GM19463 (cell line): ENCODE measurements at regions not wholly inside any gene's neighbourhood (a gene's known extent, or its start where the extent isn't known, plus 50 kb on each side); places are given as distances from the start of the nearest gene placed in this dataset.
A peak's percentile ranks its signal among the peaks of the same experiment; 100 is the strongest.

ENCODE experiments used
- ATAC-seq: cut with Tn5 transposase; IDR thresholded peaks from one replicate; pipeline ENCODE4 v1.9.1; 2021; ENCODE audit warnings: mild to moderate bottlenecking, moderate library complexity; ENCODE audit not compliant: unreplicated experiment

DNA sequence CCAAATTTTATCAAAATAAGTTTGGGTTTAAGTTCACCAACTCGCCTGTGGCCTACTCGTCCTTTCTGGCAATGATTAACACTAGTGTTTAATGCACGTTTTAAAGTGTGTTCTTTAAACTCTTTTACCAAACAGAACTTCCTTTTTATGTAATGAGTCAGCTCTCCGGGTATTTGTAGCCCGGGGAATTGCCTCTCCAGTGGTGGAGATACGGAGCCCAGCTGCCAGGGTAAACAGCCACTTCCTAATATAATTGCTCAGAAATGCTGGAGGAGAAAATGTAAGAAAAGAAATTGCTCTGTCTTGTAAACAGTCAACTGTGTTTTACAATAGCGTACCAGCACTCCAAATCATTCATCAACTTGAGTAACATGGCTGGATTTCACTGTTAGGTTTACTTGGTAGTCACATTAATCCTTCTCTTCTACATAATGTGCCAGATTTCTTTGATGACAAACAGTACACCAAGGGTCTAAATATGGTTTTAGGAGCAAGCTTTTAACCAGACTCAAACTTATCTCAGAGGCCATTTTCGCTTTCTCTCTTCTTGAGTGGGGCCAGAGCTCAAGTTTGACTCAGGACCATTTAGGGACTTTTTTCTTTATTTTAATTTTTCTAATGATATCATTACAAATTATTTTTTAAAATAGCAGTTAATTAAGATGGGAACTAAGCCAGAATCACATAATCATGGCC lies 101.2 kb upstream of the SLC38A2 start:
- peak; percentile 77 for ATAC-seq

DNA sequence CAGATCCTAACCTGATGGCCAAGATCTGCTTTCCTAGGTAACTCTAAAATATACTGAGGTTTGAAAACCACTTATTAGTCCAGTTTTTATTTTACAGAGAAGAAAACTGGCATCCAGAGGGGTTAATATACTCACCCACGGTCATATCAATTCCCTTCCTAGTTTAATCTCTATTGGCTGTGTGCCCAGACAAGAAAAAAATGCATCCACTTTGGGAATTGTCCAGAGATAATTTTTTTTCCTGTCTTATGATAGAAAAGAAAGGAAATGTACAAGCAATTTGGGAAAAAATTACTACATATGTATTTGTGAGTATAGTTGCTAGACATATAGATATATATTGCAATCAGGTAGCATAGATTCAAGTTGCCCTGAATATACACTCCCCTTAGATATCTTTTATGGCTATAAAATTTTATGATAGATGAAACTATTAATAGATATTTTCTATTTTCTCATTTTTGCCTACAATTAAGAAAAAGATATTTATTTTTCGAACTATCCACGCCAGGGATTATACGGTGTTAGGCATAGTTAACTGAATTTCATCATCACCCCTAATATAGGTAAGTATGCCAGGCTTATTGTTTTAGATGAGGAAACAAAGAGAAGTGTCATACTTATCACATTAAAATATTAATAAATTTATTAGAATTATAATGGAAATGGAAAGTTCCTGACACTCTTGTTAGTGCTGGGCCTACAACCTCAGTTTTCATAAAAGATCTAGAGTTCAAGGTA lies 100.5 kb upstream of the SLC38A2 start:
- no peak for ATAC-seq

DNA sequence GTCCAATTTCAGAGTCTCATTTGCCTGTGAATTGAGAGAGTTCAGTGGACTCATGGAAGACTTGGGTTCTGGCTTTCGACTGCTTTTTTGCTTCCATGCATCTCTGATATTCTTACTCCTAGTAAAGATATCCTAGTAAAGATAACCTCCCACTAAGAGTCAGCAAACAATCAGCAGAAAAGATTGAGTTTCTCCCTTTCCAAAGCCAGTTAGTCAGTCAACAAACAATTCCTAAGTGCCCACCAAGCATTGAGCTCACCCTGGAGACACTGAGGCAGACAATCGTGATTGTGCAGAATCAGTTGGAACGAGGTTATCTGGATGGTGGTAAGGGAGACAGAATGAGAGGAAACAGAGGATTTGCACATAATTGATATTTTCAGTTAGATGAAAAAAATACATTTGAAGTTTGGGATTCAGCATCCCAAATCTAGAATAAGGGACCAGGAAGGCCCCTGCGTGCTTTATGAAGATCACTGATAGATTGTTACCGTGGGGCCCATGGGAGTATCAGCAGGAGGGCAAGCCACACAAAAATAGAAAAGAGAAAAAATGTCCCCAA lies 99.7 kb upstream of the SLC38A2 start:
- ATAC-seq = no peak

DNA sequence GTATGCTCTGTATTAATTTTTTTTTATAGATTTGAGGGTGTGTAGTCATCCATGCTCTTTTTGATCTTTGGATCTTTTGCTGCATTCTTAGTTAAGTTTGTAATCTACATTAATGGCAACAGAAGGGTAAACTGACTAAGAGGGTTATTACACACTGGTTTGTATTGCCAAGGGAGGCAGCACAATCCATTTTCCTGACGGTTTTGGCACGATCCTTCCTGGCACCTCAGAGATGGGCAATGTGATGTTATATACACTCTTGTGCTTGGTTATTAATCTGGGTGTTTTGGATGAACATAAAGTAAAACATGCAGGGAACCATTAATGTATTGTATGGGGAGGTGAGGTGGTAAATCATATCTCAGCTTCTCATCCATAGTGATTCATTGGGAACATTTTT lies 98.8 kb upstream of the SLC38A2 start:
- ATAC-seq = no peak

DNA sequence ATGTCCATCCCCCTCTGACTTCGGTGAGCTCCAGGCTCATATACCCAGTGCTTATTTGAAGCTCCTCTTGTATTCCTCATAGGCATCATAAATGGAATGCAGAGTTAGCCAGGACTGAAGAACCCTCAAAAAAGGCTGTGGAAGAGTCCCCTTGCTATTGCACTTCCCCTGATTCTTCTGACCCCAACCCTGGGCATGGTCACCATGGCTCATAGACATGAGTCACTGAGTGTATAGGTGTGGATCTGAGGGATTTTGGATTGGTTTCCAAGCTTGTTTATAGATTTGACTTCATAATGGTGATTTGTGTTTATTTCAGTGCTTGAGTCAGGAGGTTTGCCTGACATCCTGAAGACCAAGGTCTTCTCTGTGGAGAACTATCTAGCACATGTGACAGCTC lies 98.4 kb upstream of the SLC38A2 start:
- no peak for ATAC-seq

DNA sequence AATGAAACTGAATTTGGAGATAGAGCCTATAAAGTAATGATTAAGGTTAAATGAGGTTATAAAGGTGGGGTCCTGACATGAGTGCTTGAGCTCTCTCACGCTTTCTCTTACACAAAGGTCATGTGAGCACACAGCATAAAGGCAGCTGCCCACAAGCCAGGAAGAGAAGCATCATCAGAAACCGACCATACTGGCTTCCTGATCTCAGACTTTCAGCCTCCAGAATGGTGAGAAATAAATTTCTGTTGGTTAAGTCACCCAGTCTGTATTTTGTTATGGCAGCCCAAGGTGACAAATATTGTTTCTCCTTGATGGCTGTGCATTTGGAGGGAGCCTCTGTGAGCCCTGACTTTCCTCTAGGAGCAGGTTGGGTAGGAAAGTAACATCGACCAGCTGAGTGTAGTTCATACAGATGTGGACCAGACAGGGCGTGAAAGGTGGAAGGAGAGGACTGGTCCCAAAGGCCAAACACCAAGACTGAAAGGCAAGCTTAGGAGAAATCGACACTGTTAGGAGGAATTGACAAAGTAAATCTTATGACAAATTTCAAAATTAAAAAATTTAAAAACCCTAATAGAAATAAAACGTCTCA lies 97.6 kb upstream of the SLC38A2 start:
- peak; percentile 58 for ATAC-seq

DNA sequence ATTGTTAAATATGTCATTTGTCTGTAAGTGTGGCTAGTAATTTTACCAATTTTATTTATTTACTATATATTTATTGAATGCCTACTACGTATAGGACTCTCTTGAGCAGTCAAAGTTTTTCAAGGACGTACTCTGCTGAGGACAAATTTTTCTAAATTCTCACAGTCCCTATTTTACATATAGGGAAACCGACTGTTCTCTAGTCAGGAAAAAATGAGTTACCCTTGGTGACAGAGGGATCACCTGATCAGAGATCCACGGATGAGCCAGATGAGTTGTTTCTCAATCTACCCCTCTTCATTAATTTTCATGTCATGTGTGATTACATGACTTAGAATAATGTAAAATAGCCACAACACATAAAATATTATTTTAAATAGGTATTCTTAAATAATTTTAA lies 96.2 kb upstream of the SLC38A2 start:
- ATAC-seq = no peak

DNA sequence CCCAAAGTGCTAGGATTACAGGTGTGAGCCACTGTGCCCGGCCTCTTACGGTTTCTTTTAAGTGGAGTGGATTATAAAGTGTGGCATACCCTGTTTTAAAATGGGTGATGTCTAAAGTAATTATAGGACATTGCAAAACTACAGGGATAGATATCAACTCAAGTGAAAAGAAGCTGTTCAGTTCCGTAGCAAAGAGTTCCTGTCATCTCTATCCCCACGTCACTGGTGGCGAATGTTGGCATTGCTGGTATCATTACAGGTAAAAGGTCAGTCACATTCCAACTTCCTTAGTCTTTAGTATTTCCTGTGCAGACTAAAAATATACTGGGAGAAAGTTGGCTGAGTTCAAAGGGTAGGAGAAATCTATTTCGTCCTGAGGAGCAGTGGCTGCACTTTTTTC lies 95.6 kb upstream of the SLC38A2 start:
- no peak for ATAC-seq

DNA sequence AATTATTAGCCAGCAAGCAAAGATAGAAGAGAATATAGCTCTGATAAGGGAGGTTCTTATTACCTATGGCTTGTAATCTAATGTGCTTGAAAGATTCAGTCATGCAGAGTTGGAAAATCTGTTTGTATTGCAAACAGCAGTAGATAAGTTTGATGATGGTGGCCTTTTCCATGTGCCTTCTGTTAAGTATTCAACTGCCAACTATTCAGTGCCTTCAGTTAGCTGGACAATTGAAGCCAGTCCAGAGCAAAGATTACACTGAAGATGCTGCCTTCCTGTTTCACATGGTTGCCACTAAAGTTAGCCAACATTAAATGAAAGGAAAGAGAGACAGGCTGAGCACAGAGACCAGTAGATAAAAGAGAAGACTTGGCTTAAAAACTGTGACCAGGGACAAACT lies 92.7 kb upstream of the SLC38A2 start:
- ATAC-seq = no peak

DNA sequence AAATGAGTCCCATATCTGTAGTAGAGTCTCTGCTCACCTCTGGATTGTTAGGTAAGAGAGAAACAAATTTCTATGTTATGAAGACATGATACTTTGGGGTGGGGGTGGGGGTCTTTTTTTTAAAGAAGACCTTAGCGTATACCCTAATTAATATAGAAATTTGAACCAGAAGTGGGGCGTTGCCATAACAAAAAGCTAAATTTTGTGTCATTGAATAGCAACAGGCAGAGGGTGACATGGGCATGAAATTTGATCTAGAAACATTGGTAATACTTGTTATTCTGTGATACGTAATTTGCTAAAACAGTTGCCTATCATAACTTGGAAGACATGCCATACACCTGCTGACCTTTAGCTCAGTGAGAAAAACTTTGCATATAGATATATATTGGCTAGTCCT lies 92.3 kb upstream of the SLC38A2 start:
- ATAC-seq = no peak

DNA sequence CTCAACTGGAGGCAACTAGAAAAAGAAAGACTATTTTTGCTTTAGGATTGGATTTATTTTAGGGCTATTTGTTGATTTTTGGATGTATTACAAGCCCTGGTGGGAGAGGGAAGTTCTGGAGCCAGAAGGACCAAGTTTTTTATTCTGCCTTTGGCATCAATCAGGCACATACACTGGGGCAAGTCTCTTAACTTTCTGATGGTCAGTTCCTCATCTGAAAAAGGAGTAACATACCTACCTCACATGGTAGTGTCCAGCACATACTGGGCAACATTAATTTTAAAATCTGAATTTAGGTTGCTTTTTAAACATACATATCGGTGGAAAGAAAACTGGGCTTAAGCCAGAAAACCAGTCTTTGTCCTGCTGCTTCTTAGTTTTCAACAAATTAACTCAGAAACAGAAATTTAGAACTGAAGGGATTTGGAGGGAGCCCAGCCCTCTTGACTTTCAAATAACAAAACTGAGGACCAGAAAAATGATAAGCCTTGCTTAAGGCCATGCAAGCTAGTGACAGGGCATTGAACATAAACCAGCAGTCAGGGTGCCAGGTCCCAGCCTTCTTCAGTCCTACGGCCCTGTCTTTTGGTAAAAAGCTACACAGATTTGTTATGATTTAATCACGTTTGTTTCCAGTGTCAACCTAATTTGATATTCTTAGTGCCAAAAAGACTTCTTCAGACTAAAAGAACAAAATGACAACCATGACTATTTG lies 90.2 kb upstream of the SLC38A2 start:
- ATAC-seq = no peak

DNA sequence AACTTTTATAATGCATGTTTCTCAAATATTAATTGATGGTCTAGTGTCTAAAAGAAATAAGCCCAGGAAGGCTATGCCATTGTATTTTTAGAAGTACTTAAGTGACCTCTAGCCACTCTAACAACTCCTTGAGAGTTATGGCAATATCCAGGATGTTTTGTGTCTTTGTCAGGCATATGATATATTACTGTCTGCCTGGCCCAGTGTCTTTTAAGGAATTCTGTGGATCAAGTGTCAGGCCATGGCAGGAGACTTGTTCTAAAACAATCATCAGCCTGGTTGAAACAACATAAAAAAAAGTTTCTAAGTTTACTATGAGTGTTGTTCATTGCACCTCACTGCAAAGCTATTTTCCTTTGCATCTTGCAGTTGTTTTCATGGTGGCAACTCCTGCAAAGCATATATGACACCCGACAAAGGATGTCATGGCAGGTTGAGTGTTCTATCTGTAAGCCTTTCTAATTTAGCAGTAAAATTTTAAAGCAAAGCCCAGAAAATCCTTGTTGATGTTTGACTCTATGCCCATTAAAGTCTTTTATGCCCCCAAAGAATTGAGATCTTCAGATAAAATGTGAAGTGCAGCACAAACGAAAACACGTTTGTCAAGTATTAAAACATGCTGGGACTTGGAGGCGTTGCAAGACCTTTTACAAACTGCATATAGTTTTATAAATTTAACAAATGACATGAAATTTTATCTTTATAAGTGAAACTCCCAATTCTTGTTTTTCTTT lies 89.5 kb upstream of the SLC38A2 start:
- no peak for ATAC-seq

DNA sequence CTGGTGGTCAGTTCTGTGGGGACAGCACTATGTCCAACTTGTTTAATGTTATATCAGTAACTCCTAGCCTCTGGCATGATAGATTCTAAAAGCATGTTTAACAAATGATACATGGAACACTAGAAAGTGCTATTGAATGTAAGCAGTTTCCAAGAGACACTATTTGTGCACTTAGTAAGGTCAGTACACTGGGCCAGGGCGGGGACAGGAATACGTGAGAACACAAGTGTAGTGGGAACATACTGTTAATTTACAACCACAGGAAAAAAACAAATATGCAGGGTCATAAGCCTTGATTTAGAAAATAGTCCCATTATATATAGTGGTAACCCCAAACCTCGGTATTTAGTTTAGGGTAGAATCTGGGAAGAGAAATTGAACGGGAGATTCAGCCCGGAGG lies 88.9 kb upstream of the SLC38A2 start:
- no peak for ATAC-seq

DNA sequence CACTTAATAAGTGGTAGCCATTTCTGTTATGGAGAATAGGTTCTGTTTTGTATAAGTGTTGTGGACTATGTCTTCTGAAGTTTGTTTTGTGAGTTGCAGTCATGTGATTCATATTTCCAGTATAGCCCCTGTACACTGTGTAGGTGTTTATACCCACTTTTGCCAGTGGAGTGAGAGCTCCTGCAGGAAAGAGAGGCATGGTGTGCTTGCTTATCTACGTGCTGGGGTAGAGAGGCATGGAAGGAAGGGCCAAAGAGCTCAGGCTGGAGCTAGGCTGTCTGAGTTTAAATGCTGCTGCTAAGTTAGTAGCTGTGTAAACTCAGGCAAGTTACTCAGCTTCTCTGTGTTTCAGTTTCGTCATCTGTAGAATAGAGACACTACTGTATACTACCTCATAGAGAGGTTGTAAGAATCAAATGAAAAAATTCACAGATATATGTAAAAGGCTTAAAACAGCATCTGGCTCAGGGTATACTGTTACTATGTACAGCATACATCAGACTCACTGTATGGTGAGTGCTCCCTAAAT lies 88.2 kb upstream of the SLC38A2 start:
- no peak for ATAC-seq

DNA sequence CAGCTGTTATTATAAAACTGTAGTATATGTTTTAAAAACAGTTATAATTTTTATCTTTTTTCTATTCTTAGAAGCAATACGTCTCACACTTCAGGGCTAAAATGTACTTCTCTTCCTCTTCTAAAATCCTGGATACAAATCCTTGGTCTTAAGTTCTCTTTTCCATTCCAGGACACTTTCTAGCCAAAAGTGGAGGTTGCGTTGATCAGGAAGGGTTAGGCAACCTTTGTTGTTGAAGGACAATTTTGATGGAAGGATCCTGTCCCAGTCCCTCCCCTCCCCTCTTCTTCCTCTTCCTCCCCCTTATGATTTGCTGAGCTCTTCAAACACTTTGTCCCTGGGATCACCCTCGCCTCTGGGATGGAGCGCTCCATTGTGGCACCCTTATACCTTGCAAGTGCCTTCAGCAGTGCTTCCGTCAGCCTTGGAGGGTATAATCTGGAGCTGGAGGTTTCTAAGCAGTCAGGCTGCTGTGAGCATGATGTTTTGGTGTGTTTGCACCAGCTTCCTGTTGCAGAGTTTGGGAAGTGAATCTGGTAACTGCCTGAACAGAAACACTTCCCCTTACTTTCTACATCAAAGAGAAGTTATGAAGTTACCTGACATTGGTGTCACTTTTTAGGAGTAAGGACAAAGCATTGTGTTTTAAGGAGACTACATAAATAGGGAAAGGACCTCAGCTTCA lies 87.4 kb upstream of the SLC38A2 start:
- ATAC-seq = no peak

DNA sequence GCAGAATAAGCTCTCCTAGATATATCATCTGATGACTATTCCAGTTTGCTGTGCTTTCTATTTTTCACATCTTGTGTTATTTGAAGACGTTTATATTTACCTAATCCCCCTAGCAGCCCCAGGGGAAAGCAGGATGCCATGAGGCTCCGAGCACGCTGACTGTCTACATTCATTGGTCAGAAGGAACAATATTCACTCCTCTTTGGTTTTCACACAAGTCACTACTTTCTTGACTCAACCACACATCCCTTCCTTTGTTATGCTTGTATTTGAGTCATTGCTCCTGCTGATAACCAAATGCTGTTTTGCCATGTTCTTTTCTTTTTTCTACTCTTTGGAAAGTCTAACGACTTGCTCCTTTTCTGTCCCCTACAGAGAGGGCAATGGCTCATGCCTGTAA lies 86.5 kb upstream of the SLC38A2 start:
- ATAC-seq = no peak

DNA sequence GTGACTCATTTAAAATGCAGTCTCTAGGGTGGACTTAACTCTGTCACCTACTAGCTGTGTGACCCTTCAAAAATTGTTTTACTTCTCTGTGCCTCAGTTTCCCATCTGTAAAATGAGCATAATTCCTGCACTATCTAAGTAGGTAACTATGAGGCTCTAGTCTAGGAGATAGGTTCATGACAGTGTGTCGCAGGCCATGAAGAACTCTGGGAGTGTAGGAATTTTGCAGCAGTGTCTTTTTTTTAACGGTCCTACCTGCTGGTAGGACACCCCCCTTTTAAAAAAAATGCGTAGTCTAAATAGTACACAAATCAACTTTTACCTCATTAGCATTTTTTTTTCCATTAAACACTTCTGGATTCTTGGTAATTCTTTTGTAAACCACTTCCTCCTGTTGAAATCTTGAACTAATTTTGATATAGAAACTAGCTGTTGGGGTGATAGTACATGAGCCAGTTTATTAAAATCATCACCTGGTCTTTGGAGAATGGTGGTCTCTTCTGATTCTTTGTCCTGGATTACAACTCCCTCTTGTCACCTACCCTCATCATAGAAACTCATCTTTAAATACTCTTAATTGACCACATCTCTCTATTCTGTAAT lies 86.0 kb upstream of the SLC38A2 start:
- no peak for ATAC-seq

DNA sequence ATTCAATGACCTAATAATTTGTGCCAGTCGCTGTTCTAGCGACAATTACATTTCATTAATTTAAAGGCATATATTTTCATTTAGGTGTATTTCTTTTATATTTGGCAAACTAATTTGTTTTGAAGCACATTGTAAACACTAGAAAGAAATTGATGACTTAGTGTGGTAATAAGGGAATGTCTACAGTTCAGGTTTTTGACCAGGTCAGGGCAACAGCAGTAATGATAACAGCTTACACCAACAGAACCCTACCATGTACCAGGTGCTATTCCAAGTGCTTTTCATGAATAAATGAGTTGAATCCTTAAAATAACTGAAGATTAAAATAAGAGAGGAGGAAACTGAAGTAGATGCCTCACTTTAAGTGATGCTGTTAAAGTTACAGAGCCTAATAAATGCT lies 85.4 kb upstream of the SLC38A2 start:
- ATAC-seq = no peak
